Neuronal stem cell (in vitro differentiated cells): ENCODE measurements at regions not wholly inside any gene's neighbourhood (a gene's known extent, or its start where the extent isn't known, plus 50 kb on each side); places are given as distances from the start of the nearest gene placed in this dataset.
A peak's percentile ranks its signal among the peaks of the same experiment; 100 is the strongest.
"Not testable (repeated sequence)": the region's sequence is repeated elsewhere in the genome, so short reads cannot be mapped to it uniquely, and the experiment has no call there.

Source experiments
- DNase-seq: peaks from one replicate; pipeline ENCODE4 v3.0.0-alpha.2; 2013; ENCODE audit warnings: low spot score
- H2AFZ ChIP-seq: one replicate; pipeline ENCODE4 v1.6.1; 2013; ENCODE audit warnings: mild to moderate bottlenecking, low read length, inconsistent platforms
- H2AK5ac ChIP-seq: 2 replicates; pipeline ENCODE4 v1.6.1; 2013; ENCODE audit warnings: low read depth, mild to moderate bottlenecking, inconsistent platforms, low read length, moderate library complexity, mixed read lengths
- H2BK120ac ChIP-seq: 2 replicates; pipeline ENCODE4 v1.6.1; 2013; ENCODE audit warnings: low read depth, mild to moderate bottlenecking, inconsistent platforms, low read length, moderate library complexity, mixed read lengths
- H2BK12ac ChIP-seq: one replicate; pipeline ENCODE4 v1.6.1; 2013; ENCODE audit warnings: low read length, inconsistent platforms
- H2BK15ac ChIP-seq: 2 replicates; pipeline ENCODE4 v1.6.1; 2013; ENCODE audit warnings: mild to moderate bottlenecking, low read length, inconsistent platforms, mixed read lengths
- H2BK5ac ChIP-seq: one replicate; pipeline ENCODE4 v1.6.1; 2013; ENCODE audit warnings: inconsistent platforms, mild to moderate bottlenecking, low read length, moderate library complexity
- H3K14ac ChIP-seq: one replicate; pipeline ENCODE4 v1.6.1; 2013; ENCODE audit warnings: low read length, inconsistent platforms
- H3K18ac ChIP-seq: 2 replicates; pipeline ENCODE4 v1.6.1; 2013; ENCODE audit warnings: low read length, inconsistent platforms
- H3K23ac ChIP-seq: 2 replicates; pipeline ENCODE4 v1.6.1; 2013; ENCODE audit warnings: low read depth, mild to moderate bottlenecking, mixed read lengths, low read length, inconsistent platforms; ENCODE audit not compliant: poor library complexity
- H3K27ac ChIP-seq: replicated peaks from 3 replicates; pipeline ENCODE4 v1.5.1; 2013; ENCODE audit warnings: low read length, inconsistent platforms
- H3K27me3 ChIP-seq, 3 experiments: 2 replicates each; pipeline ENCODE4 v1.6.1; 2013; ENCODE audit warnings: low read length in 3 of 3, mild to moderate bottlenecking in 2 of 3, inconsistent platforms in 1 of 3, low read depth in 1 of 3, mixed read lengths in 1 of 3, moderate library complexity in 1 of 3; ENCODE audit not compliant: control insufficient read depth in 3 of 3, insufficient read depth in 3 of 3
- H3K36me3 ChIP-seq, 2 donors: replicated peaks in 1 of 2; 2 replicates each; pipeline ENCODE4 v1.6.1; 2013; ENCODE audit warnings: low read length in 2 of 2; ENCODE audit not compliant: control insufficient read depth in 2 of 2, insufficient read depth in 2 of 2
- H3K4ac ChIP-seq: 2 replicates; pipeline ENCODE4 v1.6.1; 2013; ENCODE audit warnings: inconsistent platforms, mild to moderate bottlenecking, low read length, moderate library complexity
- H3K4me1 ChIP-seq, 2 donors: 1 replicate in 1 of 2; 2 replicates in 1 of 2; pipeline ENCODE4 v1.6.1; 2013; ENCODE audit warnings: low read length in 2 of 2, low read depth in 1 of 2; ENCODE audit not compliant: control insufficient read depth in 2 of 2, insufficient read depth in 1 of 2
- H3K4me2 ChIP-seq: one replicate; pipeline ENCODE4 v1.6.1; 2013; ENCODE audit warnings: mild to moderate bottlenecking, low read length, inconsistent platforms; ENCODE audit not compliant: insufficient read depth, poor library complexity, severe bottlenecking
- H3K4me3 ChIP-seq, 2 donors: 2 replicates each; pipeline ENCODE4 v1.5.1; 2013; ENCODE audit warnings: low read length in 2 of 2, mild to moderate bottlenecking in 2 of 2, inconsistent platforms in 1 of 2, moderate library complexity in 1 of 2
- H3K79me1 ChIP-seq: one replicate; pipeline ENCODE4 v1.6.1; 2013; ENCODE audit warnings: low read depth, mild to moderate bottlenecking, inconsistent platforms, low read length, moderate library complexity
- H3K9ac ChIP-seq: one replicate; pipeline ENCODE4 v1.6.1; 2013; ENCODE audit warnings: mild to moderate bottlenecking, low read depth, low read length, inconsistent platforms; ENCODE audit not compliant: poor library complexity
- H3K9me3 ChIP-seq, 2 donors: replicated peaks in 1 of 2; 2 replicates each; pipeline versions ENCODE3 to v1.6.1; 2013; ENCODE audit warnings: low read length in 2 of 2, mild to moderate bottlenecking in 2 of 2, inconsistent platforms in 1 of 2, low read depth in 1 of 2, mixed read lengths in 1 of 2, moderate library complexity in 1 of 2; ENCODE audit not compliant: control insufficient read depth in 2 of 2, insufficient read depth in 1 of 2
- H4K8ac ChIP-seq: one replicate; pipeline ENCODE4 v1.6.1; 2013; ENCODE audit warnings: low read depth, mild to moderate bottlenecking, inconsistent platforms, low read length, moderate library complexity
- H4K91ac ChIP-seq: one replicate; pipeline ENCODE4 v1.6.1; 2013; ENCODE audit warnings: low read length, low read depth, mild to moderate bottlenecking, inconsistent platforms; ENCODE audit not compliant: poor library complexity
- WGBS, 2 donors: extraction: QIAGEN DNeasy Blood & Tissue Kit; methylation state at CpG; one replicate each; pipeline ENCODE4 v1.1.7; 2013; ENCODE audit warnings: missing lambda C conversion rate in 2 of 2, mixed read lengths in 1 of 2; ENCODE audit not compliant: insufficient read length in 2 of 2, insufficient replicate concordance in 1 of 2; ENCODE audit errors: extremely low coverage in 2 of 2; 5-methylcytosine and 5-hydroxymethylcytosine counted together

DNA sequence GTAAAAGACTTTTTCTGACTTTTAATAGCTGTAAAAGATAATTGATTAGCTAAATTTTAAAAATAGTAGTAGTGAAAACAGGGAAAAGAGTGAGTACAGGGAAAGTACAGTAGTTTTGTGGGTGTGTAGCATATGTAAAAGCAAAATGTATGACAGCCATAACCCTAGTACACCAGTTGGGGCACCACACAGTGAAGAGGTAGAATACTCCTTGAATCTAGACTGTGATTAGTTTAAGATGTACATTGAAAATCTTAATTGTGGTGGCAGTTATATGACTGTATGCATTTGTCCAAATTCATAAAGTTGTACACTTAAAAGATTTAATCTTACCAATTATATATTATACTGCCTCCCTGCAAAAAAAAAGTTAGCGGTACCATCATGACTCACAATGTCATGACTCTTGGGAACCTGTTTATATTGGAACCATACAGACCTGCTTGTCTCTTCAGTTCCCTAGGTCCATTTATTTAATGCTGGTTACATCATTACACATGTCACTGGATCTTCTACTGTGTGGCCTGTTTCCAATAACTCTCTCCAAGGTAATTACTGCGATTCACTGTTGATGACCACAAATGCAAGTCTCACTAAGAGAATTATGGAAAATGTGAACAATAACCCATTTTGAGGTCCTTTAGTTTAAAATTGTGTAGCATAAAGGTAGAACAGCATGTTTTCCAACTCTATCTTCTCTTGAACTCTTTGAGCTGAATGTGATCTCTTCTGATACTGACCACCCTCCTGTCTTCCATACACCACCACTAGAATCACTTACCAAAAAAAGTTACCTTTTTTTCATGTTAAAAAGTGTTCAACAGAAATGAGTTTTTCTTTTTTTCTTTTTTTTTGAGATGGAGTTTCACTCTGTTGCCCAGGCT, 264.2 kb upstream of the AMIGO2 start:
- H3K23ac ChIP-seq = no peak overlapping the region
- H2BK5ac ChIP-seq = no peak overlapping the region
- no peak overlapping the region for H2BK120ac ChIP-seq
- H3K4me3 ChIP-seq = no peak overlapping the region
- no peak overlapping the region for H3K27ac ChIP-seq
- no peak overlapping the region for H3K4ac ChIP-seq
- no peak overlapping the region for H3K14ac ChIP-seq
- H3K36me3 ChIP-seq = no peaks in the 10 kb centered on the region
- H2AFZ ChIP-seq = no peak overlapping the region
- H2BK12ac ChIP-seq = no peak overlapping the region
- no peaks in the 10 kb centered on the region for H3K4me1 ChIP-seq
- H3K9ac ChIP-seq = no peak overlapping the region
- no peak overlapping the region for H4K8ac ChIP-seq
- no peak overlapping the region for H3K18ac ChIP-seq
- no peak overlapping the region for H3K4me2 ChIP-seq
- no CpG with 5 or more reads among the region's 2 CpGs for WGBS, 2 donors
- no peaks in the 10 kb centered on the region for H3K9me3 ChIP-seq
- H2AK5ac ChIP-seq = no peak overlapping the region
- no peak overlapping the region for H2BK15ac ChIP-seq
- no peak overlapping the region for H4K91ac ChIP-seq
- DNase-seq = no peak
- H3K27me3 ChIP-seq = no peaks in the 10 kb centered on the region
- H3K79me1 ChIP-seq = no peaks in the 10 kb centered on the region

DNA sequence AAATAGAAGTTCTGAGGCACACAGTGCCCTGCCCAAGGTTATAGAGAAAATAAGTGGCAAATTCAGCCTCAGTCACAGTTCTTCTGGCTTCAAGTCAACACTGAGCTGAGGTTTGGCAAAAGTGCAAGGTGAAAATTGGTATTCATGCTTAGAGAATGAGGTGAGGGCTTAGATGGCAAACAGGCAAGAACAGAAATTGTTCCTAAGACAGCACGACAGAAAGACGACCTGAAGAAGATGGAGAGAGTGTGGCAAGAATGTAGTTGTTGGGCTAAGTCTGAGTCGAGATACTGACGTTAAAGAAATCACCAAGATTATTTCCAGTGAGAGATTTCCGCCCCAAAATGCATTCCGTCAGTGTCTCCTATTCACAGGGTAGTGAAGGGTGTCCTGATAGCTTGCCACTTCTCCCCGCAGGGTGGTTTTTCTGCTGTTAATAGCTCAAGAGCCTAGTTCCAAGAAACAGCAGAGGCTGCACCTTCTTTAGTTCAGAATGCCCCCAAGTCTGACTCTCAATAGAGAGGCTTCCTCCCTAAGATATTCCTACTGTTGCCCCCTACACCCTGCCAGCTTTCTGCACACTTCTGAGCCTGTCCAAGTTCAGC, 260.8 kb upstream of the AMIGO2 start:
- no peak for DNase-seq
- no peaks in the 10 kb centered on the region for H3K4me1 ChIP-seq

DNA sequence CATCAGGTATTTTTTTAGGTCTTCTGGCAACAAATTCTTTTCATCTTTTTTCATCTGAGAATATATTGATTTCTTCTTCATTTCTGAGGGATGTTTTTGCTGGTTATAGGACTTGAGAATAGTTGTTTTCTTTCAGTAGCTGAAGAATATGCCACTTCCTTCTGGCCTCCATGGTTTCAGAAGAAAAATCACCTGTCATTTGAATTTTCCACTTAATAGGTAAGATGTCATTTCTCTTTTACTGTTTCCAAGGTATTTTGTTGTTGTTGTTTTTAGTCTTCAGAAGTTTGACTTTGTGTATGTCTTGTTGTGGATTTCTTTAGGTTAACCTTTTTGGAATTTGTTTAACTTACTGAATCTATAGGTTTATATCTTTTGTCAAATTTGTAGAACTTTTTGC, 257.8 kb upstream of the AMIGO2 start:
- Histone ChIP-seq H4K91ac (no peak overlapping the region), H3K27me3 (no peaks in the 10 kb centered on the region), H2BK12ac (no peak overlapping the region), H3K4me3 (no peak overlapping the region), H2BK120ac (no peak overlapping the region), H2AFZ (no peak overlapping the region), H3K4me1 (no peaks in the 10 kb centered on the region), H2BK15ac (no peak overlapping the region), H3K79me1 (no peaks in the 10 kb centered on the region), H3K4me2 (no peak overlapping the region), H3K9ac (no peak overlapping the region), H2AK5ac (no peak overlapping the region), H4K8ac (no peak overlapping the region), H3K9me3 (no peaks in the 10 kb centered on the region), H3K14ac (no peak overlapping the region), H3K4ac (no peak overlapping the region), H3K23ac (no peak overlapping the region), H3K36me3 (no peaks in the 10 kb centered on the region), H3K27ac (no peak overlapping the region), H3K18ac (no peak overlapping the region), H2BK5ac (no peak overlapping the region)
- DNase-seq = no peak

More for the DNA sequence above, 260.8 kb upstream of the AMIGO2 start:
- Histone ChIP-seq H3K9ac (no peak overlapping the region), H3K36me3 (no peaks in the 10 kb centered on the region), H3K4me3 (no peak overlapping the region), H3K27ac (no peak overlapping the region), H2AK5ac (no peak overlapping the region), H3K79me1 (no peaks in the 10 kb centered on the region), H4K91ac (no peak overlapping the region), H2BK120ac (no peak overlapping the region), H2BK5ac (no peak overlapping the region), H2AFZ (no peak overlapping the region), H3K18ac (no peak overlapping the region), H3K27me3 (no peaks in the 10 kb centered on the region), H4K8ac (no peak overlapping the region), H3K4ac (no peak overlapping the region), H2BK12ac (no peak overlapping the region), H3K14ac (no peak overlapping the region), H3K23ac (no peak overlapping the region), H2BK15ac (no peak overlapping the region), H3K4me2 (no peak overlapping the region), H3K9me3 (no peaks in the 10 kb centered on the region)
- no CpG with 5 or more reads among the region's 7 CpGs for WGBS, 2 donors

DNA sequence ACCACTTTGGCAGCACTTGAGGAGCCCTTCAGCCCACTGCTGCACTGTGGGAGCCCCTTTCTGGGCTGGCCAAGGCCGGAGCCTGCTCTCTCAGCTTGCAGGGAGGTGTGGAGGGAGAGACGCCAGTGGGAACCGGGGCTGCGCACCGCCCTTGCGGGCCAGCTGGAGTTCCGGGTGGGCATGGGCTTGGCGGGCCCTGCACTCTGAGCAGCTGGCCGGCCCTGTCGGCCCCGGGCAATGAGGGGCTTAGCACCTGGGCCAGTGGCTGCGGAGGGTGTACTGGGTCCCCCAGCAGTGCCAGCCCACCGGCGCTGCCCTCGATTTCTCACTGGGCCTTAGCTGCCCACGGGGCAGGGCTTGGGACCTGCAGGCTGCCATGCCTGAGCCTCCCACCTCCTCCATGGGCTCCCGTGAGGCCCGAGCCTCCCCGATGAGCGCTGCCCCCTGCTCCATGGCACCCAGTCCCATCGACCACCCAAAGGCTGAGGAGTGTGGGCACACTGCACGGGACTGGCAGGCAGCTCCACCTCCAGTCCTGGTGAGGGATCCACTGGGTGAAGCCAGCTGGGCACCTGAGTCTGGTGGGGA, 253.6 kb upstream of the AMIGO2 start:
- not testable (repeated sequence) for DNase-seq, H2BK5ac ChIP-seq, H2AK5ac ChIP-seq, H2AFZ ChIP-seq, H3K23ac ChIP-seq, H2BK15ac ChIP-seq, H3K36me3 ChIP-seq, H3K27ac ChIP-seq, H2BK12ac ChIP-seq, H3K79me1 ChIP-seq, H3K9ac ChIP-seq, H3K9me3 ChIP-seq, H4K8ac ChIP-seq, H3K4me3 ChIP-seq, H3K4me1 ChIP-seq, H3K4ac ChIP-seq, H3K4me2 ChIP-seq, H4K91ac ChIP-seq, H3K14ac ChIP-seq, H3K27me3 ChIP-seq, H2BK120ac ChIP-seq
- no CpG with 5 or more reads among the region's 22 CpGs for WGBS, 2 donors
- peak overlapping the region; percentile 57 for H3K18ac ChIP-seq
